ENCODE measurements at regions not wholly inside any gene's neighbourhood (a gene's known extent, or its start where the extent isn't known, plus 50 kb on each side); places are given as distances from the start of the nearest gene placed in this dataset.
A peak's percentile ranks its signal among the peaks of the same experiment; 100 is the strongest.
"Not testable (repeated sequence)": the region's sequence is repeated elsewhere in the genome, so short reads cannot be mapped to it uniquely, and the experiment has no call there.

GRCh38 chr1:102529446-102529845 is 532.7 kb upstream of the OLFM3 start:
- no peak for DNase-seq (ENCODE audit: low spot score)

GRCh38 chr1:102500758-102501157 is 504.0 kb upstream of the OLFM3 start:
- DNase-seq (ENCODE audit: low spot score) = no peak

GRCh38 chr1:102498929-102499328 is 502.2 kb upstream of the OLFM3 start:
- no peak for DNase-seq (ENCODE audit: low spot score)

- DNase-seq (ENCODE audit: low spot score) = not testable (repeated sequence)
Measured at GRCh38 chr1:102497810-102498209, 501.1 kb upstream of the OLFM3 start.

- peak; percentile 48 for DNase-seq (ENCODE audit: low spot score)
Measured at GRCh38 chr1:102472520-102472919, 475.8 kb upstream of the OLFM3 start.

GRCh38 chr1:102470767-102471166 is 474.0 kb upstream of the OLFM3 start:
- DNase-seq (ENCODE audit: low spot score) = no peak

- DNase-seq (ENCODE audit: low spot score) = no peak
Measured at GRCh38 chr1:102466487-102466886, 469.8 kb upstream of the OLFM3 start.

- DNase-seq (ENCODE audit: low spot score) = no peak
Measured at GRCh38 chr1:102463328-102463727, 466.6 kb upstream of the OLFM3 start.

- DNase-seq (ENCODE audit: low spot score) = not testable (repeated sequence)
Measured at GRCh38 chr1:102442317-102442716, 445.6 kb upstream of the OLFM3 start.

GRCh38 chr1:102435483-102435882 is 438.8 kb upstream of the OLFM3 start:
- no peak for DNase-seq (ENCODE audit: low spot score)

- DNase-seq (ENCODE audit: low spot score) = peak; percentile 13
Measured at GRCh38 chr1:102434421-102434820, 437.7 kb upstream of the OLFM3 start.

- DNase-seq (ENCODE audit: low spot score) = no peak
Measured at GRCh38 chr1:102431253-102431652, 434.5 kb upstream of the OLFM3 start.

GRCh38 chr1:102420034-102420433 is 423.3 kb upstream of the OLFM3 start:
- DNase-seq (ENCODE audit: low spot score) = no peak

Data from Ammon's horn (tissue), 1 donor.